Endothelial cell of umbilical vein (primary cell): ENCODE measurements at regions not wholly inside any gene's neighbourhood (a gene's known extent, or its start where the extent isn't known, plus 50 kb on each side); places are given as distances from the start of the nearest gene placed in this dataset.

Experiments
- BruUV-seq: library from RNA; stranded (reverse); fragments of 400-500 nt; replicated peaks from 2 replicates; lab custom pipeline; 2021; lab: Mats Ljungman, UMichigan
- CTCF ChIA-PET: fragments of 300-600, 350-600 bp; sonication (Branson Sonifier 250); formaldehyde crosslinking; loops from one replicate; lab custom pipeline; 2021; ENCODE audit warnings: antibody characterized with exemption, inconsistent platforms; lab: Charles Lee
- POLR2A ChIA-PET: fragments of 300-600, 350-600 bp; sonication (Branson Sonifier 250); formaldehyde crosslinking; loops from one replicate; lab custom pipeline; 2021; ENCODE audit warnings: antibody characterized with exemption, inconsistent platforms; lab: Charles Lee
- DNase-seq: peaks from one replicate; pipeline ENCODE4 v3.0.0-alpha.2; 2011; ENCODE audit warnings: low read depth, low spot score
- FAIRE-seq: peaks from 2 replicates; lab custom pipeline; 2011; peaks lifted over from hg19 to GRCh38; lab: Jason Lieb, UNC
- H2AFZ ChIP-seq: 2 replicates; pipeline ENCODE4 v1.6.0; 2012; ENCODE audit warnings: low read depth, low read length, control low read depth, inconsistent platforms
- H3K27ac ChIP-seq: 2 replicates; pipeline ENCODE4 v1.5.1; 2011; ENCODE audit warnings: low read depth, mild to moderate bottlenecking, control low read depth, low read length, moderate library complexity; ENCODE audit not compliant: insufficient read depth
- H3K27me3 ChIP-seq, 2 experiments: 2 replicates each; pipeline versions ENCODE4 v1.6.0 to v1.6.1; 2011; ENCODE audit warnings: low read length in 2 of 2, mixed read lengths in 1 of 2; ENCODE audit not compliant: control insufficient read depth in 2 of 2, insufficient read depth in 2 of 2
- H3K36me3 ChIP-seq, 2 experiments: 2 replicates in 1 of 2; 3 replicates in 1 of 2; pipeline ENCODE4 v1.5.1; 2011; ENCODE audit warnings: low read length in 2 of 2, mild to moderate bottlenecking in 1 of 2, moderate library complexity in 1 of 2; ENCODE audit not compliant: control insufficient read depth in 2 of 2, insufficient read depth in 2 of 2; ENCODE audit errors: extremely low read depth in 1 of 2
- H3K4me1 ChIP-seq: 3 replicates; pipeline ENCODE4 v1.5.1; 2011; ENCODE audit warnings: mild to moderate bottlenecking, low read length; ENCODE audit not compliant: control insufficient read depth, insufficient read depth; ENCODE audit errors: extremely low read depth
- H3K4me2 ChIP-seq: 2 replicates; pipeline ENCODE4 v1.6.1; 2011; ENCODE audit warnings: low read length, control low read depth, mixed read lengths; ENCODE audit not compliant: insufficient read depth
- H3K4me3 ChIP-seq, 3 experiments: fragments of 200-600 bp in 1 of 3; sonication (generic), shearing (Covaris generic) in 1 of 3; replicated peaks in 1 of 3; 2 replicates each; pipeline ENCODE4 v1.5.1; 2011 to 2016; ENCODE audit warnings: control low read depth in 3 of 3, low read length in 3 of 3, mild to moderate bottlenecking in 2 of 3, inconsistent platforms in 1 of 3, low read depth in 1 of 3, moderate library complexity in 1 of 3; ENCODE audit not compliant: insufficient read depth in 1 of 3
- H3K79me2 ChIP-seq: 2 replicates; pipeline ENCODE4 v1.6.0; 2012; ENCODE audit warnings: low read length, inconsistent platforms; ENCODE audit not compliant: control insufficient read depth, insufficient read depth
- H3K9ac ChIP-seq: replicated peaks from 2 replicates; pipeline ENCODE3; 2011; ENCODE audit warnings: low read length, control low read depth; ENCODE audit not compliant: insufficient read depth; ENCODE audit errors: extremely low read depth
- H3K9me1 ChIP-seq: replicated peaks from 3 replicates; pipeline ENCODE4 v1.6.0; 2011; ENCODE audit warnings: mild to moderate bottlenecking, low read length; ENCODE audit not compliant: control insufficient read depth, insufficient read depth; ENCODE audit errors: extremely low read depth
- H3K9me3 ChIP-seq: replicated peaks from 2 replicates; pipeline ENCODE4 v1.5.1; 2012; ENCODE audit warnings: low read length, inconsistent platforms; ENCODE audit not compliant: control insufficient read depth, insufficient read depth
- H4K20me1 ChIP-seq: replicated peaks from 2 replicates; pipeline ENCODE3; 2011; ENCODE audit warnings: mild to moderate bottlenecking, low read length; ENCODE audit not compliant: control insufficient read depth, insufficient read depth; ENCODE audit errors: extremely low read depth
- CTCF ChIP-seq, 2 donors: IDR thresholded peaks; 1 replicate in 1 of 2; 2 replicates in 1 of 2; pipeline ENCODE4 v1.5.1; 2011; ENCODE audit warnings: low read length in 2 of 2, mild to moderate bottlenecking in 2 of 2, moderate library complexity in 2 of 2, control low read depth in 1 of 2, inconsistent platforms in 1 of 2, low read depth in 1 of 2; ENCODE audit not compliant: insufficient read depth in 1 of 2; ENCODE audit errors: extremely low read depth in 1 of 2
- EZH2 ChIP-seq: IDR thresholded peaks from 2 replicates; pipeline ENCODE4 v1.6.1; 2012; ENCODE audit warnings: borderline replicate concordance, low read depth, mild to moderate bottlenecking, moderate library complexity, low read length, inconsistent platforms; ENCODE audit not compliant: severe bottlenecking
- FOS ChIP-seq: IDR thresholded peaks from 2 replicates; pipeline ENCODE4 v1.6.1; 2011; ENCODE audit warnings: mild to moderate bottlenecking, low read length, moderate library complexity, borderline replicate concordance; ENCODE audit not compliant: insufficient read depth
- GATA2 ChIP-seq: IDR thresholded peaks from 2 replicates; pipeline ENCODE4 v1.7.0; 2011; ENCODE audit warnings: low read depth, mild to moderate bottlenecking, moderate library complexity, mixed read lengths, low read length; ENCODE audit not compliant: insufficient read length, insufficient read depth
- MAX ChIP-seq: IDR thresholded peaks from 2 replicates; pipeline ENCODE4 v1.6.1; 2011; ENCODE audit not compliant: insufficient read depth, insufficient read length
- MYC ChIP-seq: IDR thresholded peaks from one replicate; pipeline ENCODE4 v1.6.1; 2011; ENCODE audit warnings: mild to moderate bottlenecking, low read depth, low read length
- POLR2A ChIP-seq: IDR thresholded peaks from 2 replicates; pipeline ENCODE4 v1.6.1; 2012; ENCODE audit warnings: low read depth, mild to moderate bottlenecking, control low read depth, low read length
- dilution Hi-C: fragments of 300-500 bp; cut with MboI; formaldehyde crosslinking; loops from one replicate; pipeline ENCODE4 v1.15.0; 2019; ENCODE audit warnings: low sequenced_read_pairs; ENCODE audit not compliant: extremely low pct_ligation_motif_present
- intact Hi-C: fragments of 100-400 bp; cut with micrococcal nuclease; formaldehyde crosslinking; loops from one replicate; pipeline ENCODE4 v1.10.0; 2022

- CTCF ChIA-PET, result no interaction called here
- Histone ChIP-seq H4K20me1 (no peaks in the 10 kb centered on the region), H3K9me3 (peaks cover 10% of the 10 kb centered on the region), H3K9me1 (no peaks in the 10 kb centered on the region), H3K36me3 (no peaks in the 10 kb centered on the region), H2AFZ (no peak overlapping the region), H3K9ac (no peak overlapping the region), H3K27me3 (no peaks in the 10 kb centered on the region), H3K4me2 (no peak overlapping the region), H3K79me2 (no peaks in the 10 kb centered on the region), H3K4me1 (no peaks in the 10 kb centered on the region), H3K4me3 (no peak overlapping the region), H3K27ac (no peak overlapping the region)
- DNase-seq (no peak), FAIRE-seq (no peak)
- TF ChIP-seq CTCF (IDR thresholded peaks at IDR 0.05; ENCODE audit: extremely low read depth in 1 of 2, insufficient read depth in 1 of 2, low read depth in 1 of 2, low read length in 2 of 2) (no peak), GATA2 (no peak), FOS (no peak)
- dilution Hi-C loops, result no loop called here
- BruUV-seq, result no TSS peak
- POLR2A ChIA-PET, result no interaction called here
- intact Hi-C loops, result no loop called here
These were observed 1271.5 kb downstream of the BRD1 start for GRCh38 chr22:48556222-48556621.

GRCh38 chr22:48555606-48556005 is 1272.1 kb downstream of the BRD1 start:
- no TSS peak for BruUV-seq
- no peak overlapping the region for H3K4me3 ChIP-seq
- H3K36me3 ChIP-seq, result no peaks in the 10 kb centered on the region
- H4K20me1 ChIP-seq, result no peaks in the 10 kb centered on the region
- H3K79me2 ChIP-seq, result no peaks in the 10 kb centered on the region
- no peaks in the 10 kb centered on the region for H3K9me1 ChIP-seq
- peaks cover 10% of the 10 kb centered on the region for H3K9me3 ChIP-seq
- DNase-seq (no peak), FAIRE-seq (no peak)
- POLR2A ChIA-PET, result no interaction called here
- dilution Hi-C loops (no loop called here), intact Hi-C loops (no loop called here)
- H3K4me2 ChIP-seq, result no peak overlapping the region
- no peak overlapping the region for H3K27ac ChIP-seq
- no peaks in the 10 kb centered on the region for H3K27me3 ChIP-seq
- no peak for TF ChIP-seq POLR2A
- TF ChIP-seq CTCF (IDR thresholded peaks at IDR 0.05; ENCODE audit: extremely low read depth in 1 of 2, insufficient read depth in 1 of 2, low read depth in 1 of 2, low read length in 2 of 2), result no peak
- TF ChIP-seq MAX, result no peak
- TF ChIP-seq MYC, result no peak
- no peak for TF ChIP-seq EZH2
- H3K9ac ChIP-seq, result no peak overlapping the region
- no peak overlapping the region for H2AFZ ChIP-seq
- CTCF ChIA-PET, result no interaction called here
- H3K4me1 ChIP-seq, result no peaks in the 10 kb centered on the region
